ENCODE measurements at regions not wholly inside any gene's neighbourhood (a gene's known extent, or its start where the extent isn't known, plus 50 kb on each side); places are given as distances from the start of the nearest gene placed in this dataset.

- no peak for DNase-seq
- 20 to 47% (median 33%) methylated on average over 1 of the region's 1 CpG for WGBS, 4 donors
- intact Hi-C loops (cut with DNase I), result no loop called here
Observed at GRCh38 chr16:48834576-48834975, 224.6 kb upstream of the N4BP1 start.

GRCh38 chr16:48833461-48833860 lies 223.5 kb upstream of the N4BP1 start:
- H3K27me3 ChIP-seq, result no peaks in the 10 kb centered on the region
- DNase-seq, result no peak
- no peaks in the 10 kb centered on the region for H3K36me3 ChIP-seq (replicated peaks in 1 of 2)
- H3K27ac ChIP-seq, result no peak overlapping the region
- intact Hi-C loops (cut with DNase I), result no loop called here
- H3K4me3 ChIP-seq, result no peak overlapping the region
- no peaks in the 10 kb centered on the region for H3K9me3 ChIP-seq (replicated peaks in 1 of 3)
- 32 to 45% (median 37%) methylated on average over 2 of the region's 2 CpGs for WGBS, 4 donors
- TF ChIP-seq CTCF (IDR thresholded peaks at IDR 0.05) (no peak), POLR2A (IDR thresholded peaks at IDR 0.05) (no peak)
- H3K4me1 ChIP-seq (replicated peaks in 1 of 2), result no peaks in the 10 kb centered on the region

More at GRCh38 chr16:48834576-48834975, 224.6 kb upstream of the N4BP1 start:
- Histone ChIP-seq H3K36me3 (replicated peaks in 1 of 2) (no peaks in the 10 kb centered on the region), H3K4me1 (replicated peaks in 1 of 2) (no peaks in the 10 kb centered on the region), H3K27ac (no peak overlapping the region), H3K4me3 (no peak overlapping the region), H3K27me3 (no peaks in the 10 kb centered on the region), H3K9me3 (replicated peaks in 1 of 3) (no peaks in the 10 kb centered on the region)
- TF ChIP-seq POLR2A (IDR thresholded peaks at IDR 0.05), result no peak
- TF ChIP-seq CTCF (IDR thresholded peaks at IDR 0.05), result no peak

GRCh38 chr16:48831076-48831722 lies 221.2 kb upstream of the N4BP1 start:
- no peaks in the 10 kb centered on the region for H3K27me3 ChIP-seq
- no peak for TF ChIP-seq CTCF (IDR thresholded peaks at IDR 0.05)
- TF ChIP-seq POLR2A (IDR thresholded peaks at IDR 0.05), result no peak
- H3K4me1 ChIP-seq (replicated peaks in 1 of 2), result no peaks in the 10 kb centered on the region
- no peaks in the 10 kb centered on the region for H3K36me3 ChIP-seq (replicated peaks in 1 of 2)
- intact Hi-C loops (cut with DNase I), result no loop called here
- WGBS, 4 donors, result 28 to 43% (median 35%) methylated on average over 4 of the region's 4 CpGs
- no peak overlapping the region for H3K4me3 ChIP-seq
- no peak for DNase-seq
- H3K27ac ChIP-seq, result no peak overlapping the region
- H3K9me3 ChIP-seq (replicated peaks in 1 of 3), result no peaks in the 10 kb centered on the region

- no peak overlapping the region for H3K27ac ChIP-seq
- intact Hi-C loops (cut with DNase I), result no loop called here
- H3K27me3 ChIP-seq, result no peaks in the 10 kb centered on the region
- no peaks in the 10 kb centered on the region for H3K9me3 ChIP-seq (replicated peaks in 1 of 3)
- H3K36me3 ChIP-seq (replicated peaks in 1 of 2), result no peaks in the 10 kb centered on the region
- H3K4me3 ChIP-seq, result no peak overlapping the region
- TF ChIP-seq CTCF (IDR thresholded peaks at IDR 0.05) (no peak), POLR2A (IDR thresholded peaks at IDR 0.05) (no peak)
- 63 to 77% (median 68%) methylated on average over 12 of the region's 12 CpGs for WGBS, 4 donors
- DNase-seq, result no peak
- no peaks in the 10 kb centered on the region for H3K4me1 ChIP-seq (replicated peaks in 1 of 2)
Observed at GRCh38 chr16:48829336-48830310, 219.6 kb upstream of the N4BP1 start.
